Loucy (cell line): ENCODE measurements at regions not wholly inside any gene's neighbourhood (a gene's known extent, or its start where the extent isn't known, plus 50 kb on each side); places are given as distances from the start of the nearest gene placed in this dataset.

Experiments used
- EZH2phosphoT487 ChIP-seq: fragments of 200-600 bp; IDR thresholded peaks from 2 replicates; pipeline ENCODE4 v1.6.1; 2018; ENCODE audit warnings: antibody characterized with exemption, mild to moderate bottlenecking, moderate library complexity, borderline replicate concordance
- TF ChIP-seq, protein P1 (sequence below): fragments of 200-600 bp; sonication (generic); conservative IDR thresholded peaks from 2 replicates; pipeline ENCODE4 v1.5.1; 2014; ENCODE audit warnings: mild to moderate bottlenecking, antibody characterized with exemption, low read length

GRCh38 chr1:228972576-228972975 lies 237.3 kb downstream of the RHOU start:
- TF ChIP-seq, protein P1, sequence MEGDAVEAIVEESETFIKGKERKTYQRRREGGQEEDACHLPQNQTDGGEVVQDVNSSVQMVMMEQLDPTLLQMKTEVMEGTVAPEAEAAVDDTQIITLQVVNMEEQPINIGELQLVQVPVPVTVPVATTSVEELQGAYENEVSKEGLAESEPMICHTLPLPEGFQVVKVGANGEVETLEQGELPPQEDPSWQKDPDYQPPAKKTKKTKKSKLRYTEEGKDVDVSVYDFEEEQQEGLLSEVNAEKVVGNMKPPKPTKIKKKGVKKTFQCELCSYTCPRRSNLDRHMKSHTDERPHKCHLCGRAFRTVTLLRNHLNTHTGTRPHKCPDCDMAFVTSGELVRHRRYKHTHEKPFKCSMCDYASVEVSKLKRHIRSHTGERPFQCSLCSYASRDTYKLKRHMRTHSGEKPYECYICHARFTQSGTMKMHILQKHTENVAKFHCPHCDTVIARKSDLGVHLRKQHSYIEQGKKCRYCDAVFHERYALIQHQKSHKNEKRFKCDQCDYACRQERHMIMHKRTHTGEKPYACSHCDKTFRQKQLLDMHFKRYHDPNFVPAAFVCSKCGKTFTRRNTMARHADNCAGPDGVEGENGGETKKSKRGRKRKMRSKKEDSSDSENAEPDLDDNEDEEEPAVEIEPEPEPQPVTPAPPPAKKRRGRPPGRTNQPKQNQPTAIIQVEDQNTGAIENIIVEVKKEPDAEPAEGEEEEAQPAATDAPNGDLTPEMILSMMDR = no peak
- TF ChIP-seq EZH2phosphoT487 = no peak
